Glutamatergic neuron (in vitro differentiated cells): ENCODE measurements at regions not wholly inside any gene's neighbourhood (a gene's known extent, or its start where the extent isn't known, plus 50 kb on each side); places are given as distances from the start of the nearest gene placed in this dataset.

ENCODE experiments used
- DNase-seq: peaks from one replicate; pipeline ENCODE4 v3.0.0; 2022
- H3K27ac Mint-ChIP-seq: one replicate; pipeline ENCODE4 v1.8.0; 2020; ENCODE audit warnings: mild to moderate bottlenecking, mixed read lengths, inconsistent platforms; ENCODE audit not compliant: unreplicated experiment
- H3K27me3 Mint-ChIP-seq: one replicate; pipeline ENCODE4 v1.8.0; 2020; ENCODE audit warnings: mild to moderate bottlenecking, moderate library complexity, mixed read lengths, inconsistent platforms; ENCODE audit not compliant: unreplicated experiment
- H3K36me3 Mint-ChIP-seq: one replicate; pipeline ENCODE4 v1.8.0; 2020; ENCODE audit warnings: mild to moderate bottlenecking, mixed read lengths, inconsistent platforms; ENCODE audit not compliant: unreplicated experiment
- H3K4me1 Mint-ChIP-seq: one replicate; pipeline ENCODE4 v1.8.0; 2020; ENCODE audit warnings: mild to moderate bottlenecking, low read depth, mixed read lengths, inconsistent platforms; ENCODE audit not compliant: unreplicated experiment
- H3K4me3 Mint-ChIP-seq: one replicate; pipeline ENCODE4 v1.8.0; 2020; ENCODE audit warnings: mild to moderate bottlenecking, mixed read lengths, inconsistent platforms; ENCODE audit not compliant: unreplicated experiment
- H3K9me3 Mint-ChIP-seq: one replicate; pipeline ENCODE4 v1.8.0; 2020; ENCODE audit warnings: mild to moderate bottlenecking, moderate library complexity, mixed read lengths, inconsistent platforms; ENCODE audit not compliant: unreplicated experiment
- CTCF ChIP-seq: fragments of 200-600 bp; sonication (generic); IDR thresholded peaks from one replicate; pipeline ENCODE4 v1.5.0; 2021; ENCODE audit not compliant: partially characterized antibody, unreplicated experiment

- peak overlapping the region; percentile 62 for H3K27ac Mint-ChIP-seq
- no peaks in the 10 kb centered on the region for H3K36me3 Mint-ChIP-seq
- H3K9me3 Mint-ChIP-seq = no peaks in the 10 kb centered on the region
Observed at GRCh38 chr5:54844266-54844665, 141.1 kb downstream of the ESM1 start.

GRCh38 chr5:54841481-54841880 is 143.9 kb downstream of the ESM1 start:
- H3K36me3 Mint-ChIP-seq = no peaks in the 10 kb centered on the region
- no peak overlapping the region for H3K4me3 Mint-ChIP-seq
- TF ChIP-seq CTCF = no peak
- H3K27me3 Mint-ChIP-seq = peaks cover 14% of the 10 kb centered on the region
- DNase-seq = no peak
- H3K27ac Mint-ChIP-seq = no peak overlapping the region
- H3K9me3 Mint-ChIP-seq = peaks cover 10% of the 10 kb centered on the region
- H3K4me1 Mint-ChIP-seq = peaks cover 49% of the 10 kb centered on the region

More at GRCh38 chr5:54844266-54844665, 141.1 kb downstream of the ESM1 start:
- TF ChIP-seq CTCF = no peak
- H3K4me3 Mint-ChIP-seq = peak overlapping the region; percentile 14
- no peak for DNase-seq
- H3K27me3 Mint-ChIP-seq = peaks cover 12% of the 10 kb centered on the region
- peaks cover 37% of the 10 kb centered on the region for H3K4me1 Mint-ChIP-seq

- Mint-ChIP-seq H3K27ac (peak overlapping the region; percentile 98), H3K9me3 (peaks cover 10% of the 10 kb centered on the region), H3K27me3 (peaks cover 16% of the 10 kb centered on the region), H3K4me1 (peaks cover 43% of the 10 kb centered on the region), H3K4me3 (peak overlapping the region; percentile 58), H3K36me3 (no peaks in the 10 kb centered on the region)
- no peak for TF ChIP-seq CTCF
- peak; percentile 63 for DNase-seq
Observed at GRCh38 chr5:54838843-54839242, 146.6 kb downstream of the ESM1 start.

- no peak for DNase-seq
- peaks cover 19% of the 10 kb centered on the region for H3K27me3 Mint-ChIP-seq
- peak overlapping the region; percentile 58 for H3K4me3 Mint-ChIP-seq
- peaks cover 12% of the 10 kb centered on the region for H3K9me3 Mint-ChIP-seq
- no peak for TF ChIP-seq CTCF
- no peaks in the 10 kb centered on the region for H3K36me3 Mint-ChIP-seq
- peaks cover 47% of the 10 kb centered on the region for H3K4me1 Mint-ChIP-seq
- H3K27ac Mint-ChIP-seq = peak overlapping the region; percentile 98
Observed at GRCh38 chr5:54837981-54838380, 147.4 kb downstream of the ESM1 start.

- H3K4me1 Mint-ChIP-seq = peaks cover 44% of the 10 kb centered on the region
- no peak for TF ChIP-seq CTCF
Observed at GRCh38 chr5:54837093-54837492, 148.3 kb downstream of the ESM1 start.

More at GRCh38 chr5:54837093-54837492, 148.3 kb downstream of the ESM1 start:
- H3K27ac Mint-ChIP-seq = peak overlapping the region; percentile 59
- peaks cover 15% of the 10 kb centered on the region for H3K27me3 Mint-ChIP-seq
- no peaks in the 10 kb centered on the region for H3K36me3 Mint-ChIP-seq
- H3K4me3 Mint-ChIP-seq = no peak overlapping the region
- H3K9me3 Mint-ChIP-seq = peaks cover 12% of the 10 kb centered on the region
- no peak for DNase-seq
